ENCODE measurements at regions not wholly inside any gene's neighbourhood (a gene's known extent, or its start where the extent isn't known, plus 50 kb on each side); places are given as distances from the start of the nearest gene placed in this dataset.
"Not testable (repeated sequence)": the region's sequence is repeated elsewhere in the genome, so short reads cannot be mapped to it uniquely, and the experiment has no call there.

GRCh38 chr4:122100508-122100907, 51.6 kb upstream of the BLTP1 start:
- Mint-ChIP-seq H3K36me3 (ENCODE audit: low read depth) (no peaks in the 10 kb centered on the region), H3K27ac (no peak overlapping the region), H3K4me1 (no peaks in the 10 kb centered on the region), H3K27me3 (peaks cover 15% of the 10 kb centered on the region), H3K9me3 (no peaks in the 10 kb centered on the region), H3K4me3 (no peak overlapping the region)
- CTCF ChIA-PET = no interaction called here
- POLR2A ChIA-PET = no interaction called here
- no peak for DNase-seq

GRCh38 chr4:122099896-122100295, 52.2 kb upstream of the BLTP1 start:
- Mint-ChIP-seq H3K27me3 (peaks cover 15% of the 10 kb centered on the region), H3K4me1 (no peaks in the 10 kb centered on the region), H3K27ac (no peak overlapping the region), H3K36me3 (ENCODE audit: low read depth) (no peaks in the 10 kb centered on the region), H3K4me3 (no peak overlapping the region), H3K9me3 (no peaks in the 10 kb centered on the region)
- no peak for DNase-seq
- CTCF ChIA-PET = no interaction called here
- POLR2A ChIA-PET = no interaction called here

- Mint-ChIP-seq H3K4me1 (no peaks in the 10 kb centered on the region), H3K4me3 (no peak overlapping the region), H3K9me3 (no peaks in the 10 kb centered on the region), H3K36me3 (ENCODE audit: low read depth) (no peaks in the 10 kb centered on the region), H3K27me3 (peaks cover 21% of the 10 kb centered on the region), H3K27ac (no peak overlapping the region)
- POLR2A ChIA-PET = no interaction called here
- DNase-seq = no peak
- CTCF ChIA-PET = no interaction called here
Observed at GRCh38 chr4:122091836-122092405, 60.2 kb upstream of the BLTP1 start.

- POLR2A ChIA-PET = no interaction called here
- Mint-ChIP-seq H3K27me3 (peaks cover 22% of the 10 kb centered on the region), H3K36me3 (ENCODE audit: low read depth) (no peaks in the 10 kb centered on the region), H3K4me3 (no peak overlapping the region), H3K9me3 (no peaks in the 10 kb centered on the region), H3K27ac (no peak overlapping the region), H3K4me1 (no peaks in the 10 kb centered on the region)
- CTCF ChIA-PET = no interaction called here
- no peak for DNase-seq
Observed at GRCh38 chr4:122091397-122091796, 60.7 kb upstream of the BLTP1 start.

GRCh38 chr4:122090989-122091388, 61.1 kb upstream of the BLTP1 start:
- ChIA-PET CTCF (no interaction called here), POLR2A (no interaction called here)
- Mint-ChIP-seq H3K4me3 (no peak overlapping the region), H3K27ac (no peak overlapping the region), H3K4me1 (no peaks in the 10 kb centered on the region), H3K27me3 (peaks cover 19% of the 10 kb centered on the region), H3K9me3 (no peaks in the 10 kb centered on the region), H3K36me3 (ENCODE audit: low read depth) (no peaks in the 10 kb centered on the region)
- no peak for DNase-seq

- ChIA-PET CTCF (interaction anchor here (0.6 kb wide), 1 partner anchor 22 kb away, joined by 3 read pairs; no protein-coding TSS in a partner anchor), POLR2A (no interaction called here)
- H3K27ac Mint-ChIP-seq = no peak overlapping the region
- no peaks in the 10 kb centered on the region for H3K4me1 Mint-ChIP-seq
- H3K4me3 Mint-ChIP-seq = no peak overlapping the region
- H3K36me3 Mint-ChIP-seq (ENCODE audit: low read depth) = no peaks in the 10 kb centered on the region
- DNase-seq = no peak
- no peaks in the 10 kb centered on the region for H3K9me3 Mint-ChIP-seq
- peaks cover 29% of the 10 kb centered on the region for H3K27me3 Mint-ChIP-seq
Observed at GRCh38 chr4:122086338-122087065, 65.6 kb upstream of the BLTP1 start.

- ChIA-PET POLR2A (no interaction called here), CTCF (no interaction called here)
- Mint-ChIP-seq H3K36me3 (ENCODE audit: low read depth) (no peaks in the 10 kb centered on the region), H3K9me3 (no peaks in the 10 kb centered on the region), H3K27ac (no peak overlapping the region), H3K4me1 (no peaks in the 10 kb centered on the region), H3K27me3 (peaks cover 25% of the 10 kb centered on the region), H3K4me3 (no peak overlapping the region)
- DNase-seq = no peak
Observed at GRCh38 chr4:122083989-122084388, 68.1 kb upstream of the BLTP1 start.

GRCh38 chr4:122083351-122083750, 68.8 kb upstream of the BLTP1 start:
- POLR2A ChIA-PET = no interaction called here
- Mint-ChIP-seq H3K27me3 (peaks cover 25% of the 10 kb centered on the region), H3K36me3 (ENCODE audit: low read depth) (no peaks in the 10 kb centered on the region), H3K4me3 (no peak overlapping the region), H3K27ac (no peak overlapping the region), H3K9me3 (no peaks in the 10 kb centered on the region), H3K4me1 (no peaks in the 10 kb centered on the region)
- CTCF ChIA-PET = no interaction called here
- no peak for DNase-seq

GRCh38 chr4:122082661-122083060, 69.5 kb upstream of the BLTP1 start:
- no peak overlapping the region for H3K4me3 Mint-ChIP-seq
- CTCF ChIA-PET = interaction anchor here (0.5 kb wide), 1 partner anchor 277 kb away, joined by 3 read pairs; no protein-coding TSS in a partner anchor
- H3K27me3 Mint-ChIP-seq = peaks cover 20% of the 10 kb centered on the region
- POLR2A ChIA-PET = no interaction called here
- H3K4me1 Mint-ChIP-seq = no peaks in the 10 kb centered on the region
- H3K36me3 Mint-ChIP-seq (ENCODE audit: low read depth) = no peaks in the 10 kb centered on the region
- no peak overlapping the region for H3K27ac Mint-ChIP-seq
- no peaks in the 10 kb centered on the region for H3K9me3 Mint-ChIP-seq
- DNase-seq = no peak

- H3K27ac Mint-ChIP-seq; H3K4me3 Mint-ChIP-seq; DNase-seq; POLR2A ChIA-PET; H3K4me1 Mint-ChIP-seq; CTCF ChIA-PET; H3K36me3 Mint-ChIP-seq (ENCODE audit: low read depth); H3K9me3 Mint-ChIP-seq: not testable (repeated sequence)
- H3K27me3 Mint-ChIP-seq = peaks cover 20% of the 10 kb centered on the region
Observed at GRCh38 chr4:122077653-122078052, 74.5 kb upstream of the BLTP1 start.

GRCh38 chr4:122076835-122077234, 75.3 kb upstream of the BLTP1 start:
- H3K27ac Mint-ChIP-seq; H3K9me3 Mint-ChIP-seq; POLR2A ChIA-PET; H3K4me1 Mint-ChIP-seq; H3K36me3 Mint-ChIP-seq (ENCODE audit: low read depth); DNase-seq; CTCF ChIA-PET; H3K4me3 Mint-ChIP-seq: not testable (repeated sequence)
- H3K27me3 Mint-ChIP-seq = peaks cover 24% of the 10 kb centered on the region

GRCh38 chr4:122073615-122074014, 78.5 kb upstream of the BLTP1 start:
- Mint-ChIP-seq H3K4me1 (no peaks in the 10 kb centered on the region), H3K36me3 (ENCODE audit: low read depth) (no peaks in the 10 kb centered on the region), H3K27ac (no peak overlapping the region), H3K9me3 (no peaks in the 10 kb centered on the region), H3K4me3 (no peak overlapping the region), H3K27me3 (peaks cover 26% of the 10 kb centered on the region)
- DNase-seq = no peak
- ChIA-PET POLR2A (no interaction called here), CTCF (no interaction called here)

GRCh38 chr4:122065915-122066314, 86.2 kb upstream of the BLTP1 start:
- DNase-seq = no peak
- no peaks in the 10 kb centered on the region for H3K36me3 Mint-ChIP-seq (ENCODE audit: low read depth)
- ChIA-PET CTCF (interaction anchor here (1.0 kb wide), 1 partner anchor 14 kb away, joined by 4 read pairs; no protein-coding TSS in a partner anchor), POLR2A (no interaction called here)
- no peaks in the 10 kb centered on the region for H3K4me1 Mint-ChIP-seq
- H3K9me3 Mint-ChIP-seq = no peaks in the 10 kb centered on the region
- no peak overlapping the region for H3K27ac Mint-ChIP-seq
- H3K27me3 Mint-ChIP-seq = peaks cover 7% of the 10 kb centered on the region
- no peak overlapping the region for H3K4me3 Mint-ChIP-seq

GRCh38 chr4:122065149-122065548, 87.0 kb upstream of the BLTP1 start:
- peaks cover 7% of the 10 kb centered on the region for H3K27me3 Mint-ChIP-seq
- POLR2A ChIA-PET = no interaction called here
- H3K9me3 Mint-ChIP-seq = no peaks in the 10 kb centered on the region
- H3K4me1 Mint-ChIP-seq = no peaks in the 10 kb centered on the region
- no peaks in the 10 kb centered on the region for H3K36me3 Mint-ChIP-seq (ENCODE audit: low read depth)
- DNase-seq = no peak
- no peak overlapping the region for H3K4me3 Mint-ChIP-seq
- no peak overlapping the region for H3K27ac Mint-ChIP-seq
- CTCF ChIA-PET = interaction anchor here (1.0 kb wide), 1 partner anchor 13 kb away, joined by 4 read pairs; no protein-coding TSS in a partner anchor
